ENCODE measurements at regions not wholly inside any gene's neighbourhood (a gene's known extent, or its start where the extent isn't known, plus 50 kb on each side); places are given as distances from the start of the nearest gene placed in this dataset.

DNA sequence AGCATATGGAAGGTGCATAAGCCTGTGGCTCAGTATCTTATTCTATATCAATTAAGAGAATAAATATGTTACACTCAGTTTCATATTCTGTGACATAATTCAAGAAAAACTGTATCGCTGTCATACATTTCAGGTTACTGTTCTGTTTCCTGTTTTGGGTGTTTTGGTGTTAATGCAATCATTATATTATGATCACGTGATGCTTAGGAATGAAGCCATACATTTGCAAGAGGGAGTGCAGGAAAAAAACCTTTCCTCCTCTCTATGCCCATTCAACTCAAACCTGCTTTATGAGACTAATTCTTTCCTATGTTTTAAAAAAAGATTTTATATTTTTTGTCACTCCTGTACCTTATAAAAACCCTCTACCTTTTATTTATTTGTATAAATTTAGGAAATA is 120.8 kb upstream of the DDX18 start:
- Histone ChIP-seq H2AFZ (ENCODE audit: low read depth, low read length) (no peak overlapping the region), H3K36me3 (ENCODE audit: control insufficient read depth in 2 of 2, extremely low read depth in 1 of 2, insufficient read depth in 2 of 2, low read length in 2 of 2) (no peaks in the 10 kb centered on the region), H3K27me3 (ENCODE audit: control insufficient read depth in 2 of 2, insufficient read depth in 2 of 2, low read length in 2 of 2) (no peaks in the 10 kb centered on the region), H4K20me1 (replicated peaks; ENCODE audit: control insufficient read depth, extremely low read depth, insufficient read depth, low read length) (no peaks in the 10 kb centered on the region), H3K9me3 (replicated peaks; ENCODE audit: control insufficient read depth, insufficient read depth, low read length) (no peaks in the 10 kb centered on the region), H3K4me3 (replicated peaks in 1 of 3; ENCODE audit: insufficient read depth in 1 of 3, low read depth in 1 of 3, low read length in 3 of 3) (no peak overlapping the region), H3K79me2 (ENCODE audit: control insufficient read depth, insufficient read depth, low read length) (no peaks in the 10 kb centered on the region), H3K27ac (ENCODE audit: insufficient read depth, low read depth, low read length) (no peak overlapping the region), H3K4me2 (ENCODE audit: insufficient read depth, low read length) (no peak overlapping the region), H3K9ac (replicated peaks; ENCODE audit: extremely low read depth, insufficient read depth, low read length) (no peak overlapping the region), H3K4me1 (ENCODE audit: control insufficient read depth, extremely low read depth, insufficient read depth, low read length) (no peaks in the 10 kb centered on the region), H3K9me1 (replicated peaks; ENCODE audit: control insufficient read depth, extremely low read depth, insufficient read depth, low read length) (no peaks in the 10 kb centered on the region)
- dilution Hi-C loops (cut with MboI; ENCODE audit: extremely low pct_ligation_motif_present, low sequenced_read_pairs) (no loop called here), intact Hi-C loops (cut with micrococcal nuclease) (no loop called here)
- TF ChIP-seq, protein P1, sequence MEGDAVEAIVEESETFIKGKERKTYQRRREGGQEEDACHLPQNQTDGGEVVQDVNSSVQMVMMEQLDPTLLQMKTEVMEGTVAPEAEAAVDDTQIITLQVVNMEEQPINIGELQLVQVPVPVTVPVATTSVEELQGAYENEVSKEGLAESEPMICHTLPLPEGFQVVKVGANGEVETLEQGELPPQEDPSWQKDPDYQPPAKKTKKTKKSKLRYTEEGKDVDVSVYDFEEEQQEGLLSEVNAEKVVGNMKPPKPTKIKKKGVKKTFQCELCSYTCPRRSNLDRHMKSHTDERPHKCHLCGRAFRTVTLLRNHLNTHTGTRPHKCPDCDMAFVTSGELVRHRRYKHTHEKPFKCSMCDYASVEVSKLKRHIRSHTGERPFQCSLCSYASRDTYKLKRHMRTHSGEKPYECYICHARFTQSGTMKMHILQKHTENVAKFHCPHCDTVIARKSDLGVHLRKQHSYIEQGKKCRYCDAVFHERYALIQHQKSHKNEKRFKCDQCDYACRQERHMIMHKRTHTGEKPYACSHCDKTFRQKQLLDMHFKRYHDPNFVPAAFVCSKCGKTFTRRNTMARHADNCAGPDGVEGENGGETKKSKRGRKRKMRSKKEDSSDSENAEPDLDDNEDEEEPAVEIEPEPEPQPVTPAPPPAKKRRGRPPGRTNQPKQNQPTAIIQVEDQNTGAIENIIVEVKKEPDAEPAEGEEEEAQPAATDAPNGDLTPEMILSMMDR (IDR thresholded peaks at IDR 0.05; ENCODE audit: extremely low read depth in 1 of 2, insufficient read depth in 1 of 2, low read depth in 1 of 2, low read length in 2 of 2): no peak
- TF ChIP-seq, protein P2, sequence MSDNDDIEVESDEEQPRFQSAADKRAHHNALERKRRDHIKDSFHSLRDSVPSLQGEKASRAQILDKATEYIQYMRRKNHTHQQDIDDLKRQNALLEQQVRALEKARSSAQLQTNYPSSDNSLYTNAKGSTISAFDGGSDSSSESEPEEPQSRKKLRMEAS (IDR thresholded peaks at IDR 0.05; ENCODE audit: insufficient read depth, insufficient read length): no peak
- TF ChIP-seq JUN (IDR thresholded peaks at IDR 0.05; ENCODE audit: borderline replicate concordance, insufficient read depth, insufficient read length, low read depth) (no peak), MYC (IDR thresholded peaks at IDR 0.05; ENCODE audit: low read depth, low read length) (no peak), FOS (IDR thresholded peaks at IDR 0.05; ENCODE audit: borderline replicate concordance, insufficient read depth, low read length) (no peak), GATA2 (IDR thresholded peaks at IDR 0.05; ENCODE audit: insufficient read depth, insufficient read length, low read depth, low read length) (no peak), EZH2 (IDR thresholded peaks at IDR 0.05; ENCODE audit: borderline replicate concordance, low read depth, low read length, severe bottlenecking) (no peak), POLR2AphosphoS5 (IDR thresholded peaks at IDR 0.05; ENCODE audit: insufficient read depth, low read depth, low read length) (no peak), POLR2A (IDR thresholded peaks at IDR 0.05; ENCODE audit: low read depth, low read length) (no peak)
- BruUV-seq (replicated peaks): no TSS peak
- FAIRE-seq (no peak), DNase-seq (ENCODE audit: low read depth, low spot score) (no peak)
- POLR2A ChIA-PET: no interaction called here
- CTCF ChIA-PET: no interaction called here
